Mesendoderm (in vitro differentiated cells): ENCODE measurements at regions not wholly inside any gene's neighbourhood (a gene's known extent, or its start where the extent isn't known, plus 50 kb on each side); places are given as distances from the start of the nearest gene placed in this dataset.

Experiments
- DNase-seq: peaks from one replicate; pipeline ENCODE4 v3.0.0; 2013
- H2AK5ac ChIP-seq: 2 replicates; pipeline ENCODE4 v1.6.1; 2013; ENCODE audit warnings: low read length, inconsistent platforms
- H2BK120ac ChIP-seq: 2 replicates; pipeline ENCODE4 v1.6.1; 2013; ENCODE audit warnings: low read depth, mild to moderate bottlenecking, low read length, moderate library complexity, mixed read lengths
- H2BK15ac ChIP-seq: replicated peaks from 2 replicates; pipeline ENCODE4 v1.6.1; 2013; ENCODE audit warnings: low read depth, mild to moderate bottlenecking, moderate library complexity
- H2BK5ac ChIP-seq: 2 replicates; pipeline ENCODE4 v1.6.1; 2013; ENCODE audit warnings: low read length, inconsistent platforms
- H3K18ac ChIP-seq: 2 replicates; pipeline ENCODE4 v1.6.1; 2013; ENCODE audit warnings: mild to moderate bottlenecking, low read length, mixed read lengths
- H3K23ac ChIP-seq: one replicate; pipeline ENCODE4 v1.6.1; 2013; ENCODE audit warnings: low read length
- H3K27ac ChIP-seq: 2 replicates; pipeline ENCODE4 v1.5.1; 2013; ENCODE audit warnings: low read depth, mild to moderate bottlenecking, inconsistent platforms, low read length, moderate library complexity
- H3K27me3 ChIP-seq: 2 replicates; pipeline ENCODE4 v1.6.1; 2013; ENCODE audit warnings: low read length, control low read depth, mild to moderate bottlenecking, inconsistent platforms; ENCODE audit not compliant: insufficient read depth, poor library complexity
- H3K36me3 ChIP-seq: 2 replicates; pipeline ENCODE4 v1.6.1; 2013; ENCODE audit warnings: low read length, inconsistent platforms; ENCODE audit not compliant: control insufficient read depth, insufficient read depth
- H3K4ac ChIP-seq: one replicate; pipeline ENCODE4 v1.6.1; 2013; ENCODE audit warnings: low read depth, mild to moderate bottlenecking, low read length, moderate library complexity
- H3K4me1 ChIP-seq: 2 replicates; pipeline ENCODE4 v1.6.1; 2013; ENCODE audit warnings: low read depth, low read length, inconsistent platforms; ENCODE audit not compliant: control insufficient read depth
- H3K4me2 ChIP-seq: 2 replicates; pipeline ENCODE4 v1.6.1; 2013; ENCODE audit warnings: low read length
- H3K4me3 ChIP-seq: 2 replicates; pipeline ENCODE4 v1.5.1; 2013; ENCODE audit warnings: mild to moderate bottlenecking, low read length
- H3K56ac ChIP-seq: one replicate; pipeline ENCODE4 v1.6.1; 2013; ENCODE audit warnings: low read length
- H3K79me1 ChIP-seq: 2 replicates; pipeline ENCODE4 v1.6.1; 2013; ENCODE audit warnings: low read length, inconsistent platforms
- H3K79me2 ChIP-seq: 2 replicates; pipeline ENCODE4 v1.6.1; 2013; ENCODE audit warnings: mild to moderate bottlenecking, low read length; ENCODE audit not compliant: control insufficient read depth, insufficient read depth
- H3K9ac ChIP-seq: 2 replicates; pipeline ENCODE4 v1.6.1; 2013; ENCODE audit warnings: low read length, inconsistent platforms
- H4K5ac ChIP-seq: one replicate; pipeline ENCODE4 v1.6.1; 2013; ENCODE audit warnings: low read length
- H4K8ac ChIP-seq: one replicate; pipeline ENCODE4 v1.6.1; 2013; ENCODE audit warnings: low read depth, mild to moderate bottlenecking, control low read depth, low read length, moderate library complexity
- WGBS: extraction: QIAGEN DNeasy Blood & Tissue Kit; methylation state at CpG from one replicate; pipeline ENCODE4 v1.1.7; 2013; ENCODE audit warnings: low lambda C conversion rate, missing lambda C conversion rate; ENCODE audit not compliant: insufficient coverage; ENCODE audit errors: extremely low coverage; 5-methylcytosine and 5-hydroxymethylcytosine counted together

DNA sequence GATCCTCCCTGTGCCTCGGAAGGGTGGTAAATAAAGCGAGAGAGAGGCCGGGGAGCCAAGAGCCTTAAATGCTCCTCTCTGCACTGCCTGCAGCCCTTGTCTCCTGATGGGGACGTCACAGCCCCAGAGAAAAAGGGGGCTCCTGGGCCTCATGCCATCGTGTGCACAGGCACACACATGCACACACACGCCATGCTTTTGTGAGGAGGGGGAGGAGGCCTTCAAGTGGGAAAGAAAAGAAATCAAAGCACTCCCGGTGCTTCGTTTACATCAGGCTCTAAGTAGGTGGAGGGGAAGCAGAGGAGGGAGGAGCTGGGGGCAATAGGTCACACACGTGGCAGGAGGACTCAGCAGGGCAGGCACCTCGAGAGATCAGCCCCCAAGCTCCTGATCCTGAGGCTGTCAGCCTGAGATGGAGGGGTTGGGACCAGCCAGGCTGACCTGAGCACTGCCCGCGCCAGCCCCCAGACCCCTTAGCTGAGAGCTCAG is 68.2 kb upstream of the NECTIN1 start:
- peaks cover 6% of the 10 kb centered on the region for H3K4me1 ChIP-seq

DNA sequence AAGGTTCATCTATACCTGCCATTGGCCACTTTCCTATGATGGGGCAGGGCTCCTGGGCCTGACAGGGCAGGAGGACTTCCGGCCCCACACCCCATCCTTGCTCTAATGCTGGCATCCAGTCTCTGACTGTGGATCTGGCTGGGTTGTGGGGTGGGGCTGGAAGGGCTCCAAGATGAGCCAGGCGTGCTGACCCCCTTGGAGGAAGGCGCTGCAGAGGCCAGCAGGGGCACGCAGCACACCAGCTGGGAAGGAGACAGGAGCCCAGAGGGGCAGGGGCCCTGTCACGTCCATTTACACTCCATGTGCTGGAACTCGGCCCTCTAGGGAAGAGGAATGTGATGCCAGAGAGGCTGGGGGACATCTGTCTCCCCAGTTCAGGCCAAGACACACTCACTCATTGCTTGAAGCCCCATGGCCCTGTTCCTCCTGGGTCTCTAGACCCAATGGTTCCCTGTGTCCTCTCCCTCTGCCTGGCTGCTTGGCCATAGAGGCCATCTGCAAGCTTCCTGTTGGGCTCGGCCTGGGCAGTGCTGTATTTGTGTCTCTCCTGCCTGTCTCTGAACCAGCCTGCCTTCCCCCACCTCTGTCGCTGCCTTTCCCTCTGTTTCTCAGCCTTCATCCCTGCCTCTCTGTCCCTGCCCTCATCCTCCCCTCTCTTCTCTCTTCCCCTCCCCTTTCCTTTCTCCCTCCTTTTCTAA is 67.5 kb upstream of the NECTIN1 start:
- Histone ChIP-seq H3K79me1 (no peaks in the 10 kb centered on the region), H4K5ac (no peak overlapping the region), H3K4ac (no peak overlapping the region), H3K56ac (peak overlapping the region; percentile 19), H3K9ac (no peak overlapping the region), H2BK5ac (no peak overlapping the region), H3K23ac (no peak overlapping the region), H2AK5ac (no peak overlapping the region), H3K79me2 (no peaks in the 10 kb centered on the region), H3K36me3 (no peaks in the 10 kb centered on the region), H2BK120ac (no peak overlapping the region), H3K4me1 (peaks cover 11% of the 10 kb centered on the region), H3K4me3 (no peak overlapping the region), H3K18ac (no peak overlapping the region), H3K4me2 (no peak overlapping the region), H3K27me3 (no peaks in the 10 kb centered on the region), H3K27ac (no peak overlapping the region), H4K8ac (no peak overlapping the region), H2BK15ac (no peak overlapping the region)
- no CpG with 5 or more reads among the region's 8 CpGs for WGBS
- DNase-seq = no peak

More for the DNA sequence above, 68.2 kb upstream of the NECTIN1 start:
- H4K8ac ChIP-seq = no peak overlapping the region
- no peaks in the 10 kb centered on the region for H3K79me1 ChIP-seq
- H3K27me3 ChIP-seq = no peaks in the 10 kb centered on the region
- H3K36me3 ChIP-seq = no peaks in the 10 kb centered on the region
- no peak overlapping the region for H3K56ac ChIP-seq
- H2BK120ac ChIP-seq = no peak overlapping the region
- no CpG with 5 or more reads among the region's 12 CpGs for WGBS
- H3K18ac ChIP-seq = no peak overlapping the region
- no peak overlapping the region for H3K4me3 ChIP-seq
- no peak overlapping the region for H3K23ac ChIP-seq
- no peak overlapping the region for H2BK5ac ChIP-seq
- no peak overlapping the region for H4K5ac ChIP-seq
- no peak overlapping the region for H2AK5ac ChIP-seq
- H3K9ac ChIP-seq = no peak overlapping the region
- H3K4ac ChIP-seq = no peak overlapping the region
- no peak overlapping the region for H2BK15ac ChIP-seq
- no peak overlapping the region for H3K4me2 ChIP-seq
- DNase-seq = no peak
- no peak overlapping the region for H3K27ac ChIP-seq
- no peaks in the 10 kb centered on the region for H3K79me2 ChIP-seq

DNA sequence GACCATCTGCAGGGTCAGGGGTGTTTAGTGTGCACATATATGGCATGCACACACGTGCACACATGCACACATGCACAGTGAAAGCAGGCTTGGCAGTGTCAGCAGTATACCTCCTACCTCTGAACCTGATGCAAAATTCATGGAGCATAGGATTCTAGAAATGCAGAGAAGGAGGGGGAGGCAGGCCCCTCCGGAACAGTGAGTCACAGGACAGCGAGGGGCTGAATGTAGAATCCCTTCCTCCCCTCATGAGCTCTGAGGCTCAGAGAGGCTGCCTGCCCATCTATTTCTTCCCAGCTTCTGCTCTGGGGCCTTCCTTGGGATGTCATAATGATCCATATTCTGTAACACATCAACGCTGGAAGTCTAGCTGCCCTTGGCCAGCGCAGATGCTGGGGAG is 66.7 kb upstream of the NECTIN1 start:
- no peaks in the 10 kb centered on the region for H3K27me3 ChIP-seq

DNA sequence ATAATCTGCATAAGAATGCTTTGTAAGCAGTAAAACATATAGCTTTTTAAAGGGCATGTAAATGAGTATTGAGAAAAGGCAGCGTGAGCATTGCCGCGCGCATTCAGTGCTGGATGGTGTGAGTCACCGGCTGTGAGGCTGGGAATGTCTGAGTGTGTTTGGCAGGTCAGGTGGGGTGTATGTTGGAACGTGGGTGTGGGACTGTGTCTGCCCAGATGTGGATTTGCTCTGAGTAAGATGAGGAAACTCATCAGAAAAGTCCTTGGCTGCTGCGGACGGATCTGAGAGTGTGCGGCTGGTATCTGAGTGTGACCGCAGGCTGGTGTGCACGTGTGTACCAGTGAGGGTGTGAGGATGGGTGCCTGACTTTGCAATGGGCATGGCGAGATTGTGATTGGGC is 66.2 kb upstream of the NECTIN1 start:
- no peak overlapping the region for H2BK5ac ChIP-seq
- no peak overlapping the region for H4K5ac ChIP-seq
- no peak overlapping the region for H3K23ac ChIP-seq
- H2AK5ac ChIP-seq = peak overlapping the region; percentile 40
- H2BK120ac ChIP-seq = no peak overlapping the region
- no peak overlapping the region for H3K18ac ChIP-seq
- no peaks in the 10 kb centered on the region for H3K79me1 ChIP-seq
- no CpG with 5 or more reads among the region's 12 CpGs for WGBS
- no peak overlapping the region for H3K4me2 ChIP-seq
- H4K8ac ChIP-seq = no peak overlapping the region
- H3K79me2 ChIP-seq = no peaks in the 10 kb centered on the region
- DNase-seq = peak; percentile 62
- no peak overlapping the region for H3K4me3 ChIP-seq
- H3K9ac ChIP-seq = no peak overlapping the region
- peaks cover 20% of the 10 kb centered on the region for H3K4me1 ChIP-seq
- no peak overlapping the region for H3K56ac ChIP-seq
- no peaks in the 10 kb centered on the region for H3K27me3 ChIP-seq
- H3K36me3 ChIP-seq = no peaks in the 10 kb centered on the region
- H3K27ac ChIP-seq = no peak overlapping the region
- H2BK15ac ChIP-seq = no peak overlapping the region
- H3K4ac ChIP-seq = no peak overlapping the region

More for the DNA sequence above, 66.7 kb upstream of the NECTIN1 start:
- Histone ChIP-seq H2BK15ac (no peak overlapping the region), H3K4ac (no peak overlapping the region), H3K79me1 (no peaks in the 10 kb centered on the region), H3K18ac (no peak overlapping the region), H4K5ac (no peak overlapping the region), H2AK5ac (peak overlapping the region; percentile 40), H4K8ac (no peak overlapping the region), H2BK5ac (no peak overlapping the region), H3K36me3 (no peaks in the 10 kb centered on the region), H3K4me3 (no peak overlapping the region), H2BK120ac (no peak overlapping the region), H3K56ac (no peak overlapping the region), H3K79me2 (no peaks in the 10 kb centered on the region), H3K4me1 (peaks cover 17% of the 10 kb centered on the region), H3K4me2 (no peak overlapping the region), H3K23ac (no peak overlapping the region), H3K9ac (no peak overlapping the region), H3K27ac (no peak overlapping the region)
- no CpG with 5 or more reads among the region's 5 CpGs for WGBS
- DNase-seq = no peak

DNA sequence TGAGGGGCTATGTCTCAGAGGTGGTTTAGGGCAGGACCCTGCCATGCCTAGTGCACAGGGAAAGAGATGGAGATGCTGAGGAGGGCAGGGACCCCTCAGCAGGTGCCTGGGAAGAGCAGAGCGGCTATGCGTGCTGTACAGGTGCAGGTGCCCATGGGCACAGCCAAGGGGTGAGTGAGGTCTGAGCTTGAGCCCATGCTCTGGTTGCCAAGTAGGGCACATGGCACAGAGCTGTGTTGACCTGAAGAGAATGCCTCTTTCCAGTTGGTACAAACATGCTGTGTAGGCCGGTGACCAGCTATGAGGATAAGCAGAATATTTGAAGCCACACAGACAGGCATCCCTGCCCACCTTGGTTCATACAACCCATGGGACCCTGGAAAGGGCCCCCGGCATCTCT is 65.8 kb upstream of the NECTIN1 start:
- no CpG with 5 or more reads among the region's 4 CpGs for WGBS
- H3K36me3 ChIP-seq = no peaks in the 10 kb centered on the region
- no peaks in the 10 kb centered on the region for H3K79me2 ChIP-seq
- no peak overlapping the region for H4K5ac ChIP-seq
- H2BK5ac ChIP-seq = no peak overlapping the region
- no peak overlapping the region for H3K18ac ChIP-seq
- H4K8ac ChIP-seq = no peak overlapping the region
- no peak overlapping the region for H3K4ac ChIP-seq
- H3K56ac ChIP-seq = no peak overlapping the region
- H3K23ac ChIP-seq = no peak overlapping the region
- H3K4me3 ChIP-seq = no peak overlapping the region
- no peaks in the 10 kb centered on the region for H3K27me3 ChIP-seq
- no peaks in the 10 kb centered on the region for H3K79me1 ChIP-seq
- no peak overlapping the region for H2BK15ac ChIP-seq
- no peak overlapping the region for H2BK120ac ChIP-seq
- H2AK5ac ChIP-seq = no peak overlapping the region
- H3K4me1 ChIP-seq = peaks cover 20% of the 10 kb centered on the region
- DNase-seq = no peak
- H3K27ac ChIP-seq = no peak overlapping the region
- no peak overlapping the region for H3K4me2 ChIP-seq
- no peak overlapping the region for H3K9ac ChIP-seq
